ENCODE measurements at regions not wholly inside any gene's neighbourhood (a gene's known extent, or its start where the extent isn't known, plus 50 kb on each side); places are given as distances from the start of the nearest gene placed in this dataset.

- H3K4me1 ChIP-seq = no peaks in the 10 kb centered on the region
- no peaks in the 10 kb centered on the region for H3K27me3 ChIP-seq
- no peak for TF ChIP-seq CTCF (IDR thresholded peaks at IDR 0.05)
- no peak for TF ChIP-seq POLR2A (IDR thresholded peaks at IDR 0.05)
- intact Hi-C loops (cut with DNase I; ENCODE audit: low total_unique reads) = no loop called here
- no peak overlapping the region for H3K27ac ChIP-seq
- DNase-seq = no peak
- H3K4me3 ChIP-seq = no peak overlapping the region
- H3K9me3 ChIP-seq = no peaks in the 10 kb centered on the region
- WGBS, 2 donors = 74 to 79% methylated on average over 5 of the region's 5 CpGs
- H3K36me3 ChIP-seq (ENCODE audit: low read depth, missing control alignments) = no peaks in the 10 kb centered on the region
Measured at GRCh38 chr1:80659161-80659560, 1141.6 kb upstream of the ADGRL2 start.

GRCh38 chr1:80657707-80658106, 1143.0 kb upstream of the ADGRL2 start:
- no peak overlapping the region for H3K27ac ChIP-seq
- H3K9me3 ChIP-seq = no peaks in the 10 kb centered on the region
- H3K4me1 ChIP-seq = no peaks in the 10 kb centered on the region
- WGBS, 2 donors = 59 to 60% methylated on average over 1 of the region's 1 CpG
- intact Hi-C loops (cut with DNase I; ENCODE audit: low total_unique reads) = no loop called here
- no peak overlapping the region for H3K4me3 ChIP-seq
- DNase-seq = no peak
- no peaks in the 10 kb centered on the region for H3K36me3 ChIP-seq (ENCODE audit: low read depth, missing control alignments)
- TF ChIP-seq CTCF (IDR thresholded peaks at IDR 0.05) (no peak), POLR2A (IDR thresholded peaks at IDR 0.05) (no peak)
- H3K27me3 ChIP-seq = no peaks in the 10 kb centered on the region

- TF ChIP-seq CTCF (IDR thresholded peaks at IDR 0.05) = no peak
- intact Hi-C loops (cut with DNase I; ENCODE audit: low total_unique reads) = no loop called here
- 44 to 51% methylated on average over 3 of the region's 3 CpGs for WGBS, 2 donors
Measured at GRCh38 chr1:80657044-80657643, 1143.6 kb upstream of the ADGRL2 start.

GRCh38 chr1:80656641-80657040, 1144.1 kb upstream of the ADGRL2 start:
- no peak for DNase-seq
- intact Hi-C loops (cut with DNase I; ENCODE audit: low total_unique reads) = no loop called here
- Histone ChIP-seq H3K4me3 (no peak overlapping the region), H3K36me3 (ENCODE audit: low read depth, missing control alignments) (no peaks in the 10 kb centered on the region), H3K27me3 (no peaks in the 10 kb centered on the region), H3K27ac (no peak overlapping the region), H3K9me3 (no peaks in the 10 kb centered on the region), H3K4me1 (no peaks in the 10 kb centered on the region)
- TF ChIP-seq CTCF (IDR thresholded peaks at IDR 0.05) (no peak), POLR2A (IDR thresholded peaks at IDR 0.05) (no peak)
- WGBS, 2 donors = 76 to 86% methylated on average over 3 of the region's 3 CpGs

More at GRCh38 chr1:80657044-80657643, 1143.6 kb upstream of the ADGRL2 start:
- H3K4me1 ChIP-seq = no peaks in the 10 kb centered on the region
- H3K36me3 ChIP-seq (ENCODE audit: low read depth, missing control alignments) = no peaks in the 10 kb centered on the region
- DNase-seq = no peak
- no peak overlapping the region for H3K27ac ChIP-seq
- no peak overlapping the region for H3K4me3 ChIP-seq
- no peaks in the 10 kb centered on the region for H3K9me3 ChIP-seq
- H3K27me3 ChIP-seq = no peaks in the 10 kb centered on the region

- intact Hi-C loops (cut with DNase I; ENCODE audit: low total_unique reads) = no loop called here
- H3K4me3 ChIP-seq = no peak overlapping the region
- H3K36me3 ChIP-seq (ENCODE audit: low read depth, missing control alignments) = no peaks in the 10 kb centered on the region
- H3K27ac ChIP-seq = no peak overlapping the region
- H3K9me3 ChIP-seq = no peaks in the 10 kb centered on the region
- no peaks in the 10 kb centered on the region for H3K4me1 ChIP-seq
- DNase-seq = no peak
- H3K27me3 ChIP-seq = no peaks in the 10 kb centered on the region
- WGBS, 2 donors = 42 to 47% methylated on average over 1 of the region's 1 CpG
- TF ChIP-seq CTCF (IDR thresholded peaks at IDR 0.05) (peak in 1 of 3 experiments; percentile 11), POLR2A (IDR thresholded peaks at IDR 0.05) (no peak)
Measured at GRCh38 chr1:80656014-80656636, 1144.6 kb upstream of the ADGRL2 start.
